Thoracic aorta (tissue), 2 donors: ENCODE measurements at regions not wholly inside any gene's neighbourhood (a gene's known extent, or its start where the extent isn't known, plus 50 kb on each side); places are given as distances from the start of the nearest gene placed in this dataset.

Source experiments
- ATAC-seq: fragments of 150-250 bp; one replicate; pipeline ENCODE4 v1.8.0; 2017; ENCODE audit warnings: low read depth; ENCODE audit not compliant: insufficient number of reproducible peaks, low FRiP score
- DNase-seq: peaks from one replicate; pipeline ENCODE4 v3.0.0-alpha.2; 2020; ENCODE audit warnings: low spot score
- H3K27ac ChIP-seq, 2 donors: fragments of 200-600 bp; sonication (generic); 1 replicate in 1 of 2; 2 replicates in 1 of 2; pipeline ENCODE4 v1.5.1; 2016; ENCODE audit warnings: mild to moderate bottlenecking in 2 of 2, moderate library complexity in 2 of 2
- H3K27me3 ChIP-seq: fragments of 200-600 bp; sonication (generic); replicated peaks from 2 replicates; pipeline ENCODE4 v1.6.0; 2016; ENCODE audit warnings: mild to moderate bottlenecking; ENCODE audit not compliant: insufficient read depth
- H3K36me3 ChIP-seq: fragments of 200-600 bp; sonication (generic); one replicate; pipeline ENCODE4 v1.5.1; 2016
- H3K4me1 ChIP-seq, 2 donors: fragments of 200-600 bp; sonication (generic); 1 replicate in 1 of 2; 2 replicates in 1 of 2; pipeline versions ENCODE4 v1.5.1 to v1.6.0; 2016; ENCODE audit warnings: low read depth in 2 of 2, mild to moderate bottlenecking in 1 of 2; ENCODE audit not compliant: control insufficient read depth in 1 of 2
- H3K4me3 ChIP-seq: fragments of 200-600 bp; sonication (generic); 2 replicates; pipeline ENCODE4 v1.5.1; 2016; ENCODE audit warnings: mild to moderate bottlenecking
- H3K9me3 ChIP-seq: fragments of 200-600 bp; sonication (generic); 2 replicates; pipeline ENCODE4 v1.5.1; 2016
- TF ChIP-seq, protein P1 (sequence below): fragments of 200-600 bp; sonication (generic); IDR thresholded peaks from one replicate; pipeline ENCODE4 v1.5.1; 2019; ENCODE audit warnings: antibody characterized with exemption

DNA sequence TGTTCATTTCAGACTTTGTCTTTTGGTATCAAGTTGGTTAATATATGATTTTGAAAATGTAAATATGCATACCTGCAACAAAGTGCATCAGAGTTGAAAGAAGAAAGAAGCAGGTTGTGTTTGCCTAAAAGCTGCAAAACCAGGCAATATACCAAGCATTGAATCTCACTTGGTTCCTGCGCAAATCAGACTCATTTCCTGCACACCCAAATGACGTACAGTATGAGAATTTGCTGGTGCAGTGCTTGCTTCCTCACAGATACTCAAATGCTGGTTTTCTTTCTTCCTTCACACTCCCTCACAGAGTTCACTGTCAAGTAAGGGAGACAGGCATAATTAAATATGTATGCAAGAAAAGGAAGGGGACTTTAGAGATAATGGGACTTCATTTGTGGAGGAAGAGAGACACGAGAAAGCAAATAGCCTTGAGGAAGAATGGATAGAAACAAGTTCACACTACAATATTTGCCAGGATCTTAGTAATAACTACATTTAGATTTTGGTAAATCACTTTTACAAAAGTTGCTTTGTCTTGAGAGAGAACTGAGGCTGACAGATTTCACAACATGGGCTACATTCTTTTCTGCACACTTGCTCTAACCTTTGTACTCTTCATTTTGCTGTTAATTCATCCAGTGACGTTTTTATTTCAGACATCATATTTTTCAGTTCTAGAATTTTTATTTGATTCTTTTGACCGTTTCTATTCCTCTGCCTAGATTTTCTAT is 56.9 kb upstream of the AOAH start:
- Histone ChIP-seq H3K4me1 (no peaks in the 10 kb centered on the region), H3K27me3 (no peaks in the 10 kb centered on the region), H3K27ac (no peak overlapping the region), H3K36me3 (no peaks in the 10 kb centered on the region), H3K4me3 (no peak overlapping the region), H3K9me3 (no peaks in the 10 kb centered on the region)
- DNase-seq (no peak), ATAC-seq (no peak)
- TF ChIP-seq, protein P1, sequence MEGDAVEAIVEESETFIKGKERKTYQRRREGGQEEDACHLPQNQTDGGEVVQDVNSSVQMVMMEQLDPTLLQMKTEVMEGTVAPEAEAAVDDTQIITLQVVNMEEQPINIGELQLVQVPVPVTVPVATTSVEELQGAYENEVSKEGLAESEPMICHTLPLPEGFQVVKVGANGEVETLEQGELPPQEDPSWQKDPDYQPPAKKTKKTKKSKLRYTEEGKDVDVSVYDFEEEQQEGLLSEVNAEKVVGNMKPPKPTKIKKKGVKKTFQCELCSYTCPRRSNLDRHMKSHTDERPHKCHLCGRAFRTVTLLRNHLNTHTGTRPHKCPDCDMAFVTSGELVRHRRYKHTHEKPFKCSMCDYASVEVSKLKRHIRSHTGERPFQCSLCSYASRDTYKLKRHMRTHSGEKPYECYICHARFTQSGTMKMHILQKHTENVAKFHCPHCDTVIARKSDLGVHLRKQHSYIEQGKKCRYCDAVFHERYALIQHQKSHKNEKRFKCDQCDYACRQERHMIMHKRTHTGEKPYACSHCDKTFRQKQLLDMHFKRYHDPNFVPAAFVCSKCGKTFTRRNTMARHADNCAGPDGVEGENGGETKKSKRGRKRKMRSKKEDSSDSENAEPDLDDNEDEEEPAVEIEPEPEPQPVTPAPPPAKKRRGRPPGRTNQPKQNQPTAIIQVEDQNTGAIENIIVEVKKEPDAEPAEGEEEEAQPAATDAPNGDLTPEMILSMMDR = no peak

DNA sequence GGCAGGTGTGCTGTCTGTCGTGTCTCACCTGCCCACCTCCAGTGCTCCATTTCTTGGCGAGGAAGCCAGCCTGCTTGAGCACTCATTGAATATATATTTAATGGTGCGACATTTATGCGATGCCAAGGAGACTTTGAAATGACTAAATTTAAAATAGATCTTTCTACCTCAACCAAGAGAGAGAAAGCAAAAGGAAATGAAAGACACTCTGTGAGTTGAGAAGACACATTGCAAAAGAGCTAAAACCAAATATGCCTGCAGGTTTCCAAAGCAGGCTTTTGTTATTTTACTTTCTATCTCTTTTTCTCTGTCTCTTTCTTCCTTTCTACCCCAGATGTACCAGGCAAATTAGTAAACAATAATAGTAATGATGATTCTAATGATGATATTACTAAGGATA is 53.6 kb upstream of the AOAH start:
- no peaks in the 10 kb centered on the region for H3K9me3 ChIP-seq
- H3K36me3 ChIP-seq = no peaks in the 10 kb centered on the region
- H3K4me1 ChIP-seq = no peaks in the 10 kb centered on the region
- no peak overlapping the region for H3K4me3 ChIP-seq
- DNase-seq (no peak), ATAC-seq (no peak)
- no peak overlapping the region for H3K27ac ChIP-seq
- H3K27me3 ChIP-seq = no peaks in the 10 kb centered on the region
- TF ChIP-seq, protein P1 = no peak

DNA sequence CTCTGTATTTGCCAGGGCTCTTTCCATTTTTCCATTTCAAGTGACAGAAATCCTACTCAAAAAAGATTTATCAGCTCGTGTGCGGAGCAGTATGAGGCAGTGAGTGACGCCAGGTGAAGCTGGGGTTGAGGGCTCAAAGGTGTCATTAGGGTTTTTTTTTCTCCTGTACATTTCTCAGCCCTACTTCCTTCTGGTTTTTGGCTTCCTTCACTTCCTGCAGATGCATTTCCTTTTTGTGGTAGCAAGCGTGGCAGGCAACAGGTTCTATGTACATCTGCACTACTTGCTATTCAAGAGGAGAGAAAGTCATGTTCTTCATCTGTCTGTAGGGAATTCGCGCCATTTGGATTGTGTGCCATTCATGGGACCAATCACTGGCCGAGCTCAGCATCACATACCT is 52.8 kb upstream of the AOAH start:
- H3K4me3 ChIP-seq = no peak overlapping the region
- ATAC-seq (no peak), DNase-seq (no peak)
- no peaks in the 10 kb centered on the region for H3K4me1 ChIP-seq
- H3K9me3 ChIP-seq = no peaks in the 10 kb centered on the region
- no peaks in the 10 kb centered on the region for H3K36me3 ChIP-seq
- TF ChIP-seq, protein P1 = no peak
- no peaks in the 10 kb centered on the region for H3K27me3 ChIP-seq
- H3K27ac ChIP-seq = no peak overlapping the region

DNA sequence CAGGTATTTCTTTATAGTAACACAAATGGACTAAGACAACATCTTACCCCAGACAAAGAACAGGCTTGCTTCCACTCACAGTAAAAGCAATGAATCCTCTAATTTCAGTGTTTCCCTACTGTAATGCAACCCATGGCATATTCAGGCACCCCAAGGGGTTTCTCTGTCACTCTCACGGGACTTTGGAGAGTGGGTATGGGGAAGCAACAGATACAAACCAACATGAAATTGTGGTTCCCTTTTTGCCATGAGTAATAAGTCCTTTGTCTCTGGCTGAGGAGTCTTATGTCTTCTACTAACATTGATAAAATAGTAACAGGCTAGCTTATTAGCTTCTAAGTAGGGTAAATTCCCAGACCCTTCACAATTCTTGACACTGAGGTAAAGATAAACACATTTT is 51.4 kb upstream of the AOAH start:
- H3K36me3 ChIP-seq = no peaks in the 10 kb centered on the region
- no peaks in the 10 kb centered on the region for H3K4me1 ChIP-seq
- H3K9me3 ChIP-seq = no peaks in the 10 kb centered on the region
- no peak overlapping the region for H3K4me3 ChIP-seq
- no peak for ATAC-seq
- TF ChIP-seq, protein P1 = no peak
- DNase-seq = no peak
- H3K27me3 ChIP-seq = no peaks in the 10 kb centered on the region
- H3K27ac ChIP-seq = no peak overlapping the region

DNA sequence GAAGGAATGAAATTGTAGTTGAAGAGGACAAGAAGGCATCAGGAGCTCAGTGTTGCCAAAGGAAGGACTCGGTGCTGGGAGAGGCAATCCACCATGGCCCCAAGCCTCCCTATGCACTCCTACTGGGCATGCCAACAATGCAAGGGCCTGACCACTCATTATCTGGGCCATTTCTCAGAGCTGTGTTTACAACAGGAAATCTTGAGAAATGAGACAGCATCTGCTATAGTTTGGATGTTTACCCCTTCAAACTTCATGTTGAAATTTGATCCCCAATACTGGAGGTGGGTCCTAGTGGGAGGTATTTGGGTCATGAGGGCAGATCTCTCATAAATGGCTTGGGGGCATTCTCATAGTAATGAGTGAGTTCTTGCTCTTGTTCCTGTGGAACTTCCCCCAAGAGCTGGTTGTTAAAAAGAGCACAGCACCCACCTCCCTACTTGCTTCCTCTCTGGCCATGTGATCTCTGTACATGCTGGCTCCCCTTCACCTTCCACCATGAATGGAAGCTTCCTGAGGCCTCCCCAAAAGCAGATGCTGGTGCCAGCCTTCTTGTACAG is 50.8 kb upstream of the AOAH start:
- no peaks in the 10 kb centered on the region for H3K36me3 ChIP-seq
- H3K27me3 ChIP-seq = no peaks in the 10 kb centered on the region
- H3K9me3 ChIP-seq = no peaks in the 10 kb centered on the region
- H3K4me1 ChIP-seq = no peaks in the 10 kb centered on the region
- TF ChIP-seq, protein P1 = no peak
- DNase-seq = no peak
- ATAC-seq = no peak
- no peak overlapping the region for H3K27ac ChIP-seq
- H3K4me3 ChIP-seq = no peak overlapping the region
